Spleen (tissue), 7 donors: ENCODE measurements at regions not wholly inside any gene's neighbourhood (a gene's known extent, or its start where the extent isn't known, plus 50 kb on each side); places are given as distances from the start of the nearest gene placed in this dataset.

Experiments
- CTCF ChIP-seq, 11 experiments: fragments of 200-600 bp in 7 of 11; fragments of 450-650 bp in 4 of 11; sonication (generic) in 4 of 11; IDR thresholded peaks in 8 of 11; conservative IDR thresholded peaks in 3 of 11; 1 replicate in 7 of 11; 2 replicates in 4 of 11; pipeline versions ENCODE4 v1.4.0 to v1.8.0; 2016 to 2021; ENCODE audit warnings: antibody characterized with exemption in 11 of 11, inconsistent platforms in 4 of 11, mild to moderate bottlenecking in 1 of 11
- POLR2A ChIP-seq, 3 donors: fragments of 450-650 bp; IDR thresholded peaks; one replicate each; pipeline ENCODE4 v1.5.1; 2017; ENCODE audit warnings: antibody characterized with exemption in 3 of 3, mild to moderate bottlenecking in 1 of 3
- donor health status: DM: no; HTN: no; CAD: no; lungs with moderate emphysema.
- donor health status: DM: no; HTN: no; CAD: no.
- donor health status: DM: no; HTN: no; CAD: no.

- TF ChIP-seq CTCF (IDR thresholded peaks at IDR 0.05 in 8 of 11, conservative IDR thresholded peaks at IDR 0.05 in 3 of 11), result no peak
- no peak for TF ChIP-seq POLR2A (IDR thresholded peaks at IDR 0.05)
Measured at GRCh38 chr7:159231017-159231416, 86.3 kb upstream of the VIPR2 start.
